Neural cell (in vitro differentiated cells): ENCODE measurements at regions not wholly inside any gene's neighbourhood (a gene's known extent, or its start where the extent isn't known, plus 50 kb on each side); places are given as distances from the start of the nearest gene placed in this dataset.

ENCODE experiments used
- H2AFZ ChIP-seq: fragments of 200-600, 300-800 bp; sonication (generic), shearing (Covaris generic); 2 replicates; pipeline ENCODE4 v1.6.0; 2014; ENCODE audit warnings: low read depth, mild to moderate bottlenecking, antibody characterized with exemption, low read length, moderate library complexity
- H3F3A ChIP-seq: fragments of 200-600 bp; shearing (Covaris generic); 2 replicates; pipeline ENCODE4 v1.6.1; 2016; ENCODE audit warnings: mild to moderate bottlenecking, moderate library complexity, mixed read lengths, antibody characterized with exemption, low read length; ENCODE audit not compliant: insufficient read depth, poor library complexity, severe bottlenecking
- H3K27ac ChIP-seq: fragments of 200-600, 300-800 bp; sonication (generic), shearing (Covaris generic); 2 replicates; pipeline ENCODE4 v1.5.1; 2014; ENCODE audit warnings: mild to moderate bottlenecking, low read length, moderate library complexity
- H3K27me3 ChIP-seq: fragments of 300-800, 200-600 bp; sonication (generic), shearing (Covaris generic); 2 replicates; pipeline ENCODE4 v1.6.0; 2014; ENCODE audit warnings: mild to moderate bottlenecking, low read depth, low read length, moderate library complexity; ENCODE audit not compliant: insufficient read depth
- H3K36me3 ChIP-seq: fragments of 300-800, 200-600 bp; sonication (generic), shearing (Covaris generic); 2 replicates; pipeline ENCODE4 v1.5.1; 2014; ENCODE audit warnings: mild to moderate bottlenecking, antibody characterized with exemption, low read length, moderate library complexity; ENCODE audit not compliant: insufficient read depth
- H3K4me2 ChIP-seq: fragments of 300-800, 200-600 bp; sonication (generic), shearing (Covaris generic); 2 replicates; pipeline ENCODE4 v1.6.0; 2014; ENCODE audit warnings: mild to moderate bottlenecking, low read length
- H3K4me3 ChIP-seq: fragments of 300-800, 200-600 bp; sonication (generic), shearing (Covaris generic); 2 replicates; pipeline ENCODE4 v1.5.1; 2014; ENCODE audit warnings: mild to moderate bottlenecking, low read length, moderate library complexity
- H3K79me2 ChIP-seq: fragments of 200-600 bp; shearing (Covaris generic); replicated peaks from 2 replicates; pipeline ENCODE4 v1.6.0; 2014; ENCODE audit warnings: mild to moderate bottlenecking, low read length, moderate library complexity; ENCODE audit not compliant: insufficient read depth
- H3K9ac ChIP-seq: fragments of 300-800, 200-600 bp; sonication (generic), shearing (Covaris generic); 2 replicates; pipeline ENCODE4 v1.6.1; 2016; ENCODE audit warnings: mild to moderate bottlenecking, low read length, mixed read lengths
- H3K9me2 ChIP-seq: fragments of 200-600 bp; shearing (Covaris generic); 2 replicates; pipeline ENCODE4 v1.6.1; 2016; ENCODE audit warnings: mild to moderate bottlenecking, low read length, mixed read lengths; ENCODE audit not compliant: insufficient read depth
- H3K9me3 ChIP-seq: fragments of 200-600, 300-800 bp; sonication (generic), shearing (Covaris generic); 2 replicates; pipeline ENCODE4 v1.6.1; 2016; ENCODE audit warnings: mild to moderate bottlenecking, mixed run types, low read length, moderate library complexity, mixed read lengths
- H4K20me1 ChIP-seq: fragments of 200-600 bp; shearing (Covaris generic); 2 replicates; pipeline ENCODE4 v1.6.1; 2016; ENCODE audit warnings: mild to moderate bottlenecking, mixed run types; ENCODE audit not compliant: insufficient read depth
- EP300 ChIP-seq: fragments of 450-650 bp; conservative IDR thresholded peaks from 2 replicates; pipeline ENCODE4 v1.6.1; 2014; ENCODE audit warnings: antibody characterized with exemption, mild to moderate bottlenecking, moderate library complexity; ENCODE audit not compliant: poor library complexity, severe bottlenecking
- EZH2 ChIP-seq: fragments of 200-600, 300-800 bp; shearing (Covaris generic), sonication (generic); IDR thresholded peaks from 2 replicates; pipeline ENCODE4 v1.6.1; 2014; ENCODE audit warnings: antibody characterized with exemption, low read length, borderline replicate concordance, mild to moderate bottlenecking; ENCODE audit not compliant: insufficient read depth, poor library complexity, severe bottlenecking
- MXI1 ChIP-seq: fragments of 450-650 bp; conservative IDR thresholded peaks from 2 replicates; pipeline ENCODE4 v1.6.1; 2014; ENCODE audit warnings: antibody characterized with exemption, mild to moderate bottlenecking; ENCODE audit not compliant: poor library complexity, severe bottlenecking
- POLR2AphosphoS5 ChIP-seq: IDR thresholded peaks from 2 replicates; pipeline ENCODE4 v1.6.1; 2012
- RAD21 ChIP-seq: fragments of 450-650 bp; conservative IDR thresholded peaks from 2 replicates; pipeline ENCODE4 v1.6.1; 2014; ENCODE audit warnings: antibody characterized with exemption, mild to moderate bottlenecking, moderate library complexity
- SMC3 ChIP-seq: fragments of 450-650 bp; conservative IDR thresholded peaks from 2 replicates; pipeline ENCODE4 v1.6.1; 2014; ENCODE audit warnings: antibody characterized with exemption, mild to moderate bottlenecking, moderate library complexity; ENCODE audit not compliant: poor library complexity
- TAF1 ChIP-seq: IDR thresholded peaks from 2 replicates; pipeline ENCODE4 v1.6.1; 2012; ENCODE audit warnings: low read depth
- TF ChIP-seq, protein P1 (sequence below): IDR thresholded peaks from 2 replicates; pipeline ENCODE4 v1.6.1; 2012; ENCODE audit warnings: borderline replicate concordance
- TF ChIP-seq, protein P2 (sequence below): fragments of 450-650 bp; IDR thresholded peaks from 2 replicates; pipeline ENCODE4 v1.5.1; 2014; ENCODE audit warnings: antibody characterized with exemption, mild to moderate bottlenecking, moderate library complexity; ENCODE audit not compliant: poor library complexity, severe bottlenecking

DNA sequence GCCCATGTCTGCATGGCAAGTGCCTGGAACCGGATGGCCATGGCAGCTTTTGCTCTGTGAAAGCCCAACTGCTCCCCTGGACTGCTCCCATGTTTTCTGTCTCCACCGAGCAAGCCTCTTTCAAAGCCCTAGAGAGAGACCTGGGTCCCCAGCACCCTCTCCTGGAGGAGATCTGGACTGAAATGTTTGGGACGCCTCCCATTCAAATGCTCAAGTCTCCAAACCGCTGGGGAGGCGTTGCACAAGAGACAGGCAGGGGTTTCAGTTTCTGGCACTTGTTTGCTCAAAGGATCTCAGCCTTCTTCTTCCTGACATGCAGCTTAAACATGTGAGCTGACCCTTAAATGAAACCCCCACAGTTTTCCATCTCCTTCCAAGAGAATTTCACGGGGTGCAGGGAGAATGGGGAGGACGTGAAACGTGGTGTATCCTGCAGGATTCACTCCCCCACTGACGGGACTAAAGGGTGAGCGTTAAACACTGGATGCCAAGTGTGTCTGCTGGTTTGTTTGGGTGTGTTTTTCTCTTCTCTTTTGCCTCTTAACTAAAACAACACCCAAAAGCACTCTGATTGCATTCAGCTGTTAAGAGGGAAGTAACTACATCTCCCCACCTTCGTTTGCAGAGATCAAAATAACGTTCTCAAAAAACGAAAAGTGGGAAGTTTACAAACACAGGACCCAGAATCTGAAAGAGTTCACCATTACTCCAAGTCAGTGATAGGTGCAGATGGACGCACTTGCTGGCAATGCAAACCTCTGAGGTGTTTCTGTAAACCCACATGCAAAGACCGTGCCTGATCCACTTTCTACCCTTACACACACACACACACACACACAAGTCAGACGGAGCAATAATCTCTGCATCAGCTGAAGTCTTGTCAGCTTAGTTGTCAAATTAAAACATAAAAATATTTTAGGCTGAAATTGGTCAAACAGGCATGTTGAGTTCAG lies 256.9 kb downstream of the C16orf95 start:
- no peak overlapping the region for H2AFZ ChIP-seq
- H3K27ac ChIP-seq, result no peak overlapping the region
- H3K4me2 ChIP-seq, result no peak overlapping the region
- H3K4me3 ChIP-seq, result no peak overlapping the region
- H3K27me3 ChIP-seq, result no peaks in the 10 kb centered on the region
- no peaks in the 10 kb centered on the region for H3K9me3 ChIP-seq
- H3F3A ChIP-seq, result no peaks in the 10 kb centered on the region
- no peak overlapping the region for H3K9ac ChIP-seq
- no peaks in the 10 kb centered on the region for H3K36me3 ChIP-seq
- TF ChIP-seq RAD21, result no peak
- TF ChIP-seq, protein P1, sequence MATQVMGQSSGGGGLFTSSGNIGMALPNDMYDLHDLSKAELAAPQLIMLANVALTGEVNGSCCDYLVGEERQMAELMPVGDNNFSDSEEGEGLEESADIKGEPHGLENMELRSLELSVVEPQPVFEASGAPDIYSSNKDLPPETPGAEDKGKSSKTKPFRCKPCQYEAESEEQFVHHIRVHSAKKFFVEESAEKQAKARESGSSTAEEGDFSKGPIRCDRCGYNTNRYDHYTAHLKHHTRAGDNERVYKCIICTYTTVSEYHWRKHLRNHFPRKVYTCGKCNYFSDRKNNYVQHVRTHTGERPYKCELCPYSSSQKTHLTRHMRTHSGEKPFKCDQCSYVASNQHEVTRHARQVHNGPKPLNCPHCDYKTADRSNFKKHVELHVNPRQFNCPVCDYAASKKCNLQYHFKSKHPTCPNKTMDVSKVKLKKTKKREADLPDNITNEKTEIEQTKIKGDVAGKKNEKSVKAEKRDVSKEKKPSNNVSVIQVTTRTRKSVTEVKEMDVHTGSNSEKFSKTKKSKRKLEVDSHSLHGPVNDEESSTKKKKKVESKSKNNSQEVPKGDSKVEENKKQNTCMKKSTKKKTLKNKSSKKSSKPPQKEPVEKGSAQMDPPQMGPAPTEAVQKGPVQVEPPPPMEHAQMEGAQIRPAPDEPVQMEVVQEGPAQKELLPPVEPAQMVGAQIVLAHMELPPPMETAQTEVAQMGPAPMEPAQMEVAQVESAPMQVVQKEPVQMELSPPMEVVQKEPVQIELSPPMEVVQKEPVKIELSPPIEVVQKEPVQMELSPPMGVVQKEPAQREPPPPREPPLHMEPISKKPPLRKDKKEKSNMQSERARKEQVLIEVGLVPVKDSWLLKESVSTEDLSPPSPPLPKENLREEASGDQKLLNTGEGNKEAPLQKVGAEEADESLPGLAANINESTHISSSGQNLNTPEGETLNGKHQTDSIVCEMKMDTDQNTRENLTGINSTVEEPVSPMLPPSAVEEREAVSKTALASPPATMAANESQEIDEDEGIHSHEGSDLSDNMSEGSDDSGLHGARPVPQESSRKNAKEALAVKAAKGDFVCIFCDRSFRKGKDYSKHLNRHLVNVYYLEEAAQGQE, result no peak
- no peak for TF ChIP-seq EZH2
- no peak for TF ChIP-seq MXI1
- no peak for TF ChIP-seq POLR2AphosphoS5
- no peak for TF ChIP-seq TAF1
- no peak for TF ChIP-seq SMC3
- TF ChIP-seq EP300, result no peak
- TF ChIP-seq, protein P2, sequence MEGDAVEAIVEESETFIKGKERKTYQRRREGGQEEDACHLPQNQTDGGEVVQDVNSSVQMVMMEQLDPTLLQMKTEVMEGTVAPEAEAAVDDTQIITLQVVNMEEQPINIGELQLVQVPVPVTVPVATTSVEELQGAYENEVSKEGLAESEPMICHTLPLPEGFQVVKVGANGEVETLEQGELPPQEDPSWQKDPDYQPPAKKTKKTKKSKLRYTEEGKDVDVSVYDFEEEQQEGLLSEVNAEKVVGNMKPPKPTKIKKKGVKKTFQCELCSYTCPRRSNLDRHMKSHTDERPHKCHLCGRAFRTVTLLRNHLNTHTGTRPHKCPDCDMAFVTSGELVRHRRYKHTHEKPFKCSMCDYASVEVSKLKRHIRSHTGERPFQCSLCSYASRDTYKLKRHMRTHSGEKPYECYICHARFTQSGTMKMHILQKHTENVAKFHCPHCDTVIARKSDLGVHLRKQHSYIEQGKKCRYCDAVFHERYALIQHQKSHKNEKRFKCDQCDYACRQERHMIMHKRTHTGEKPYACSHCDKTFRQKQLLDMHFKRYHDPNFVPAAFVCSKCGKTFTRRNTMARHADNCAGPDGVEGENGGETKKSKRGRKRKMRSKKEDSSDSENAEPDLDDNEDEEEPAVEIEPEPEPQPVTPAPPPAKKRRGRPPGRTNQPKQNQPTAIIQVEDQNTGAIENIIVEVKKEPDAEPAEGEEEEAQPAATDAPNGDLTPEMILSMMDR, result no peak
- no peaks in the 10 kb centered on the region for H4K20me1 ChIP-seq
- H3K79me2 ChIP-seq, result no peaks in the 10 kb centered on the region
- H3K9me2 ChIP-seq, result no peaks in the 10 kb centered on the region

DNA sequence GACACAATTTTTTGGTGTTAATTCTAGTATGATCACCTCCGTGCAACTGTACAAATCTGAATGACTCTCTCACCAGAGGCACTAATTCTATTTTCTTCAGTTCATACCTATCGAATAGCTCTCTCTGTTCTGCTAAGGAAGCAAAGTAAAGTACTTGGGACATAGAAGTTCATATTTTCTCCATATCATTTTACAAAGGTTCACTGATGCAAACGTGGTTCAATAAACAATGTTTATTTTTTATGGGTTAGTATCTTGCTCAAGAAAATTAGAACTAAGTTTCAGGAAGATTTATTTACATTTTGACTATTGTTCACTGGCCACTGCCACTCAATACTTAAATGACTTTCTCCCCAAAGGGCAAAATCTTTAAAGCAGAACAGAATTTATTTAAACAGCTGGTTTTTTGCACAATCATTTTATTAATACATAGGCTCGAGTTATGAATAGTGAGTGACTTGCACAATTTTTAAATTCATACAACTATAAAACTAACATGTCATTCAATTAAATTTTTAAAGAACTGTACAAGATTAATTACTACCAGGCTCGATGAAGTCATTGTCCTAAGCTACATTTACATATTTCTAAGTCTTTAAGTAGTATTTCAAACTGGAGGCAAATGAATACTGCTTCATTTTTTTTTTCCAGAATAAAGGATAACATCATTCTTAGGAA lies 255.8 kb downstream of the C16orf95 start:
- Histone ChIP-seq H3K4me3 (no peak overlapping the region), H3K79me2 (no peaks in the 10 kb centered on the region), H3K9ac (no peak overlapping the region), H4K20me1 (no peaks in the 10 kb centered on the region), H3K4me2 (no peak overlapping the region), H2AFZ (no peak overlapping the region), H3K9me3 (no peaks in the 10 kb centered on the region), H3K27ac (no peak overlapping the region), H3K36me3 (no peaks in the 10 kb centered on the region), H3K27me3 (no peaks in the 10 kb centered on the region), H3K9me2 (no peaks in the 10 kb centered on the region), H3F3A (no peaks in the 10 kb centered on the region)
- no peak for TF ChIP-seq EZH2
